ENCODE measurements at regions not wholly inside any gene's neighbourhood (a gene's known extent, or its start where the extent isn't known, plus 50 kb on each side); places are given as distances from the start of the nearest gene placed in this dataset.

- H3K4me1 Mint-ChIP-seq (ENCODE audit: unreplicated experiment) = no peaks in the 10 kb centered on the region
- H3K27ac Mint-ChIP-seq (ENCODE audit: unreplicated experiment) = no peak overlapping the region
- H3K27me3 Mint-ChIP-seq (ENCODE audit: unreplicated experiment) = no peaks in the 10 kb centered on the region
- no peaks in the 10 kb centered on the region for H3K36me3 Mint-ChIP-seq (ENCODE audit: low read depth, unreplicated experiment)
- H3K4me3 Mint-ChIP-seq (ENCODE audit: unreplicated experiment) = no peak overlapping the region
- no peaks in the 10 kb centered on the region for H3K9me3 Mint-ChIP-seq (ENCODE audit: unreplicated experiment)
- DNase-seq (ENCODE audit: low spot score) = no peak
- TF ChIP-seq, protein P1, sequence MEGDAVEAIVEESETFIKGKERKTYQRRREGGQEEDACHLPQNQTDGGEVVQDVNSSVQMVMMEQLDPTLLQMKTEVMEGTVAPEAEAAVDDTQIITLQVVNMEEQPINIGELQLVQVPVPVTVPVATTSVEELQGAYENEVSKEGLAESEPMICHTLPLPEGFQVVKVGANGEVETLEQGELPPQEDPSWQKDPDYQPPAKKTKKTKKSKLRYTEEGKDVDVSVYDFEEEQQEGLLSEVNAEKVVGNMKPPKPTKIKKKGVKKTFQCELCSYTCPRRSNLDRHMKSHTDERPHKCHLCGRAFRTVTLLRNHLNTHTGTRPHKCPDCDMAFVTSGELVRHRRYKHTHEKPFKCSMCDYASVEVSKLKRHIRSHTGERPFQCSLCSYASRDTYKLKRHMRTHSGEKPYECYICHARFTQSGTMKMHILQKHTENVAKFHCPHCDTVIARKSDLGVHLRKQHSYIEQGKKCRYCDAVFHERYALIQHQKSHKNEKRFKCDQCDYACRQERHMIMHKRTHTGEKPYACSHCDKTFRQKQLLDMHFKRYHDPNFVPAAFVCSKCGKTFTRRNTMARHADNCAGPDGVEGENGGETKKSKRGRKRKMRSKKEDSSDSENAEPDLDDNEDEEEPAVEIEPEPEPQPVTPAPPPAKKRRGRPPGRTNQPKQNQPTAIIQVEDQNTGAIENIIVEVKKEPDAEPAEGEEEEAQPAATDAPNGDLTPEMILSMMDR (IDR thresholded peaks at IDR 0.05; ENCODE audit: unreplicated experiment) = no peak
These were observed 592.7 kb downstream of the NXPH1 start for GRCh38 chr7:9026121-9026520.

- TF ChIP-seq, protein P1 (IDR thresholded peaks at IDR 0.05; ENCODE audit: unreplicated experiment) = no peak
- Mint-ChIP-seq H3K27me3 (ENCODE audit: unreplicated experiment) (no peaks in the 10 kb centered on the region), H3K27ac (ENCODE audit: unreplicated experiment) (no peak overlapping the region), H3K4me3 (ENCODE audit: unreplicated experiment) (no peak overlapping the region), H3K4me1 (ENCODE audit: unreplicated experiment) (no peaks in the 10 kb centered on the region), H3K9me3 (ENCODE audit: unreplicated experiment) (no peaks in the 10 kb centered on the region), H3K36me3 (ENCODE audit: low read depth, unreplicated experiment) (no peaks in the 10 kb centered on the region)
- no peak for DNase-seq (ENCODE audit: low spot score)
These were observed 594.6 kb downstream of the NXPH1 start for GRCh38 chr7:9028012-9028411.

DNA sequence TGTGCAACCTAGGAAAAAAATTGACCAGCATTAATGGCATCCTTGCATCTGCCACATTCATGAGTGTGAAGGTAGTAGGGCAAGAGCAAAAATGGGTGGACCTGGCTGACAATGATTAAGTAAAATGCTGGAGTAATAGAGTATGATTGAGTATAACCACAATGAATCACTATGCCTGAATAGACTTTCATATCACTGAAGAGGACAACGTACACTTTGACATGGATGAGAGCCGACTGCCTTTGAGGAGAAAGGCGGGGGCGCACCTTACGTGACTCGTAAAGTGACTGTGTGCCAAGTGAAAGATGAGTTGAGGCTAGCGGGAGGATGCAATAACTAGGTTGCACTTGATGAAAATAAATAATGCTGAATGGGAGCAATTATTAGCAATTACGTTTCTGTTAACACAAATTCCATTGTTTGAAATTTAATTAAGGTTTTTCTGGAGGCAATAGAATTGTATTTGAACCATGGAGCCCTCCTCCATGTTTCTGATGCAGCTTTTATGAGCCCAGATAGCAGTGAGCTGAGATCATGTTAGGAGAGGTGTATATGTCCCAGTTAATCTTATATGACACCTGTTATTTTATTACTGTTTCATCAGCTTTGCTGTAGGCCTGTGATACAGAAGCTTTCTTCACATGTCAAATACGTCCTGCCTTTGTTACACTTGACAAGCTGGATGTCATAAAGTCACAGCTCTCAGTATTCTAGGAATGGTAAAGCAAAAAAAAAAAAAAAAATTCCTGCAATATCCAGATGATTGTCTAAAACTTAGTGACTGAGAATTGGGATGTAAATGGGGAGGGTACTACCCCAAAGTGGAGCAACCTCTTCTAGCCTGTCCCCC is 596.5 kb downstream of the NXPH1 start:
- Mint-ChIP-seq H3K4me1 (ENCODE audit: unreplicated experiment) (no peaks in the 10 kb centered on the region), H3K4me3 (ENCODE audit: unreplicated experiment) (no peak overlapping the region), H3K27ac (ENCODE audit: unreplicated experiment) (no peak overlapping the region)

GRCh38 chr7:9030976-9031375 is 597.6 kb downstream of the NXPH1 start:
- no peak overlapping the region for H3K27ac Mint-ChIP-seq (ENCODE audit: unreplicated experiment)

More for the DNA sequence above, 596.5 kb downstream of the NXPH1 start:
- no peaks in the 10 kb centered on the region for H3K9me3 Mint-ChIP-seq (ENCODE audit: unreplicated experiment)
- no peak for DNase-seq (ENCODE audit: low spot score)
- H3K27me3 Mint-ChIP-seq (ENCODE audit: unreplicated experiment) = no peaks in the 10 kb centered on the region
- no peaks in the 10 kb centered on the region for H3K36me3 Mint-ChIP-seq (ENCODE audit: low read depth, unreplicated experiment)
- TF ChIP-seq, protein P1 (IDR thresholded peaks at IDR 0.05; ENCODE audit: unreplicated experiment) = no peak

DNA sequence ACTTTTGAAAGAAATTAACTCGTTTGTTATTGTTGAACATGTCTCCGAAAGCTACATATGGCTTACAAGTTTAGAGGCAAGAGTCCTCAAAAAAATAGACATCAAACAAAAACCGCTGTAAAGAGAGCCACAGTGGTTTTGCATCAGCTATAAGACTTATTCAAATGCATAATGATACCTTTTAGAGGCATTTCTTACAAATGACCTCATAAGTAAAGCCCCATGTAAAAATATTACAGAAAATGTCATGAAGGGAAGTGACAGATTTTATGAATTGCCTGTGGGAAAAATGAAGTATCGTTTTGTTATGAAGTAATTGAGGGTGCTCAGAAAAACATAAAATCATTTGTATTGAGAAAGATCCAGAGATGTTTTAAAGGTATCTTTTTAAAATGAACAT is 598.0 kb downstream of the NXPH1 start:
- Mint-ChIP-seq H3K4me3 (ENCODE audit: unreplicated experiment) (no peak overlapping the region), H3K9me3 (ENCODE audit: unreplicated experiment) (no peaks in the 10 kb centered on the region), H3K4me1 (ENCODE audit: unreplicated experiment) (no peaks in the 10 kb centered on the region), H3K36me3 (ENCODE audit: low read depth, unreplicated experiment) (no peaks in the 10 kb centered on the region), H3K27ac (ENCODE audit: unreplicated experiment) (no peak overlapping the region), H3K27me3 (ENCODE audit: unreplicated experiment) (no peaks in the 10 kb centered on the region)
- TF ChIP-seq, protein P1 (IDR thresholded peaks at IDR 0.05; ENCODE audit: unreplicated experiment) = no peak
- DNase-seq (ENCODE audit: low spot score) = no peak

More at GRCh38 chr7:9030976-9031375, 597.6 kb downstream of the NXPH1 start:
- no peak for DNase-seq (ENCODE audit: low spot score)
- TF ChIP-seq, protein P1 (IDR thresholded peaks at IDR 0.05; ENCODE audit: unreplicated experiment) = no peak
- Mint-ChIP-seq H3K9me3 (ENCODE audit: unreplicated experiment) (no peaks in the 10 kb centered on the region), H3K4me3 (ENCODE audit: unreplicated experiment) (no peak overlapping the region), H3K36me3 (ENCODE audit: low read depth, unreplicated experiment) (no peaks in the 10 kb centered on the region), H3K4me1 (ENCODE audit: unreplicated experiment) (no peaks in the 10 kb centered on the region), H3K27me3 (ENCODE audit: unreplicated experiment) (no peaks in the 10 kb centered on the region)

Data from endothelial cell (in vitro differentiated cells).